DMS53 treated with DMSO at 0.1 percent for 48 hours (cell line): ENCODE measurements at regions not wholly inside any gene's neighbourhood (a gene's known extent, or its start where the extent isn't known, plus 50 kb on each side); places are given as distances from the start of the nearest gene placed in this dataset.

ENCODE experiments used
- DNase-seq: peaks from one replicate; lab custom pipeline; 2025; ENCODE audit not compliant: unreplicated experiment; lab: John Stamatoyannopoulos, UW

DNA sequence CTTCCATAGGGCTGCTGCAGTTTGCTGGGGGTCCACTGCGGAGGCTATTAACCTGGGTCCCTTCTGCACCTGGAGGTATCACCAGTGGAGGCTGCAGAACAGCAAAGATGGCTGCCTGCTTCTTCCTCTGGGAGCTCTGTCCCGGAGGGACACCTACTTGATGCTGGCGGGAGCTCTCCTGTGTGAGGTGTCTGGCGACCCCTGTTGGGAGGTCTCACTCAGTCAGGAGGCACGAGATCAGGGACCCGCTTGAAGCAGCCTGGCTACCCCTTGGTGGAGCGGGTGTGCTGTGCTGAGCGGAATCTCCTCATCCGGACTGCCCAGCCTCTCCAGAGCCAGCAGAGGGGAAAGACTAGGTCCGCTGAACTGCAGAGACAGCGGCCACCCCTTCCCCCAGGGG lies 56.0 kb upstream of the CTXND1 start:
- DNase-seq: no peak

DNA sequence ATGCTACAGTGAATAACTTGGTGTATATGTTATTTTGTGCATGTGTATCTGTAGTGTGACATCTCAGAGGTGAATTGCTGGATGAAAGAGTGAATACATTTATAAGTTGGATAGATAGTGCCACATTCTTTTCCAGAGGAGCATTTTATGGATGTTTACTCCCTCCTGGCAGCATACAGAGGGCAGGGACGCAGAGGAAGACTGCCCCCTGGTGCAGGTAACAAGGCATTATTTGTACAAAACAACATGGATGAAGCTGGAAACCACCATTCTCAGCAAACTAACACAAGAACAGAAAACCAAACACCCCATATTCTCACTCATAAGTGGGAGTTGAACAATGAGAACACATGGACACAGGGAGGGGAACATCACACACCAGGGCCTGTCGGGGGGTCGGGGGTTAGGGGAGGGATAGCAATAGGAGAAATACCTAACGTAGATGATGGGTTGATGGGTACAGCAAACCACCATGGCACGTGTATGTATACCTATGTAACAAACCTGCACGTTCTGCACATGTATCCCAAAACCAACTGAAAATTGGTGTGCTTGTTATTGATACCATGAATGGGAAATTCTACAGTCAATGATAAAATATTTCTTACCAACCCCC lies 57.9 kb upstream of the CTXND1 start:
- DNase-seq: peak; percentile 5

DNA sequence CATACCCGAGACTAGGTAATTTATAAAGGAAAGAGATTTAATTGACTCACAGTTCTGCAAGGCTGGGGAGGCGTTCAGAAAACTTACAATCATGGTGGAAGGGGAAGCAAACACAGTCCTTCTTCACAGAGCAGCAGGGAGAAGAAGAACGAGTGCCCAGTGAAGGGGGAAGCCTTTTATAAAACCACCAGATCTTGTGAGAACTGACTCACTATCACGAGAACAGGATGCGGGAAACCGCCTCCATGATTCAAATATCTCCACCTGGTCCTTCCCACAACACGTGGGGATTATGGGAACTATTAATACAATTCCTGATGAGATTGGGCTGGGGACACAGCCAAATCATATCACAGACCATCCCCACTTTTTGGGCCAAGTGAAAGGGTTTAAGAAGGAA lies 58.8 kb upstream of the CTXND1 start:
- DNase-seq: no peak

DNA sequence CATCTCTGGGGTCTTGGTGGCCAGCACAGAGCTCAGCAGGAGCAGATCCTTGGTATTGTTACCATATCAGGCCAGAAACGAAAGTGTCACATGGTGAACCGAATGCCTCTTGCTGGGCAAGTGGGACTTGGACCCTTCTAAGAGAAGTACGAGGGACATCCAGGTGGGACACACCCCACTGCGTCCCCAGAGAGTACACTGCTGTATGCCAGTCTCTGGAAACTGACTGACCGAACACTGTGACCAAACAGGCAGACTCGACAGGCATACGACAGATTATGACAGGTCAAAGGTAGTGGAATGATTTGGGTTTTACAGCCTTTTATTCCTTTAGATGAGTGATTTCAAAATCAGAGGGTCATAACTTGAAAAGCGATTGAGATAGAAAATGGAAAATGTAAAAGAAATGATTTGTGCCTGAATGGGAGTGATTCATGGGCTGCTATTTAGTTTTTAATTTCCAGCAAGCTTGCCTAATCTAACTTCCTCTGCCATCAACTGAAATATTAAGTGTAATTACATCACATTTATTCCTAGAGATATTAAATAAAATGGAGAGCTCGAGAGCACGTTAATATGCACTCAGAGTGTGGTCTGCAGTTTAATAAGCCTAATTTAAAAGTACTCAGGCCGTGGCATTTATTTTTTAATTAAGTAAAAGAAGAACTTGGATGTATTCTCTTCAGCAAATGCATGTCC lies 63.4 kb upstream of the CTXND1 start:
- no peak for DNase-seq

DNA sequence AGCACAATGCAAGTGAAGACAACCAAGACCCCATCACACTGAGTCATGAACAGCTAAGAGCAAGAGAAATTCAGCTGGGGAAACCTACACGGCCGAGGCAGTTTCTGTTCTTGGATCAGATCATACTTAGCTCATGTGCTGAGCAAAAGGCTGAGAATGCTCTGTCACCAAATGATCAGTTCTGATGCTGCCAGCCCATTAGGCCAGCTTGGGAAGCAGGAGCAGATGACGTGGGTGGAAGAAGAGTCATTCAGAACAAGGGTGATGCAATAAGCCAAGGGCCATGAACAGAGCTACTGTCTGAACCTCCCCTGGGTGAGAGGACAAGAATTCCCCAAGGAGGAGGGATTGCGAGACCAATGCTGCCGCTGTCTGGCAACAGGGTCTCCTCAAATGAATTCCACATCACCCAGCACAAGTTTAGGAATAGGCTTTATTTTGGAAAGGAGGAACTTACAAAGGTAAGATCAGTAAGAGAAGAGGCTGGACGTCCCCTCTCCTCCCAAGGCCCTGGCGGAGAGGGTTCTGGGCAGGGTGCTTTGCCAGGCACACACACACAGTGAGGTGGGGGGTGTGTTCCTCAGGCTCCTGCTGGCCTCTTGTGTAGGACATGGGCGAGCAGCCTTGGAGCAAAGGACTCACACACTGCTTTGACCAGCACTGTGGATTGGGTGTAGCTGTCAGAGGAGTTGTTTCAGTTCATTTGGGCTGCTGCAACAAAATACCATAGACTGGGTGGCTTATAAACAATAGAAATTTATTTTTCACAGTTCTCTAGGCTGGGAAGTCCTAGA lies 65.6 kb upstream of the CTXND1 start:
- DNase-seq: no peak

DNA sequence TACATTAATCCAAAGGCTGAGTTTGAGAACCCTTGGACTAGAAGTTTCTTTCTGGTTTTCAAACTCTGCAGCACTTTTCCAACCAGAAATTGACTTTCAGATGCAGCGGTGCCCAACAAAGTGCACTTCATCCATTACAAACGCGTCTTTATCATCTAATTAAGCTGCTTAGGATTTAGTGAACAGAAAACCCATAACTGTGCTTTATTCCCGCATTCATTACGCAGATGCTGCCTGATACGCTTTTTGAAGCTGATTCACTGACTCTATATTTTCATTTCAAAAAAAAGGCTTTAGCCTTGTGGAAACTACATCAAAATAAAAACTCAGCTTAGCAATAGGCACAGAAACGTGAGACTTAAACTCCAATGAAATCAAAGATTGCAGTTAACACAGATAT lies 69.8 kb upstream of the CTXND1 start:
- no peak for DNase-seq

DNA sequence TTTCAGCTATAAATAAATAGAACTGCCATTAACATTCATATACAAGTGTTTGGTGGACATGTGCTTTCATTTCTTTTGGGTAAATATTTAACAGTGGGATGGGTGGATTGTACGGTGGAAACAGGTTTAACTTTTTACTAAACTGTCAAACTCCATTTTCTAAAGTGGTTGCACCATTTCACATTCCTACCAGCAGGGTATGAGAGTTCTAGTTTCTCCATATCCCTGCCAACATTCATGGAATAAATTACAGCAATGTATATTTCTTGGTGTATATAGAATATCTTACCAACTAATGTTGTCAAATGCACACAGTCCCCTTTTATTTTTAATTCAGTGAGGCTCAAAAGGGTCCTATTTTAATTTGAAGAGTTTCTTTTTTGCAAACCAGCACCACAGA lies 71.3 kb upstream of the CTXND1 start:
- DNase-seq: no peak

DNA sequence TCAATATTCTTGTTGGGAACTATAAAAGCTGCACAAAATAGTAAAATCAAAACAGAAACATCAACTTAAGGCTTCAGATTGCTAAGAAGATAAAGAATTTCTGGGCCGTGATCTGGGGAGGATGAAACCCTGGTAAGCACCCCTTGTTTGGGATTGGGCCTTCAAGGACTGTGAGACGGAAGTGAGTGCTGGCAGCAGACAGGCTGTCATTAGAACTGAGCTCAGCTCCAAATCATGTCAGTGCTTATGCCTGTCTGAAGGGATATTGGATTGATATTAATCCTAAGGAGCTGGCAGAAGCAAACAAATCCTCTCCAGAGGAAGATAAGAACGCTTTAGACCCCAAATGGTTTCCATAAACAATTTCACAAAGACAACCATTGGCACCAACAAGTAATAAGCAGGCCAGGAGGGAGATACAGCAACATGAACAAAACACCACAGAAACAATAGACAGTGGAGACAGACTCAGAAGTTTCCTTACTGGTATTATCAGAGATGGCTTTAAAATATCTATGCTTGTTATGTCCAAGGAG lies 72.6 kb upstream of the CTXND1 start:
- DNase-seq: no peak

DNA sequence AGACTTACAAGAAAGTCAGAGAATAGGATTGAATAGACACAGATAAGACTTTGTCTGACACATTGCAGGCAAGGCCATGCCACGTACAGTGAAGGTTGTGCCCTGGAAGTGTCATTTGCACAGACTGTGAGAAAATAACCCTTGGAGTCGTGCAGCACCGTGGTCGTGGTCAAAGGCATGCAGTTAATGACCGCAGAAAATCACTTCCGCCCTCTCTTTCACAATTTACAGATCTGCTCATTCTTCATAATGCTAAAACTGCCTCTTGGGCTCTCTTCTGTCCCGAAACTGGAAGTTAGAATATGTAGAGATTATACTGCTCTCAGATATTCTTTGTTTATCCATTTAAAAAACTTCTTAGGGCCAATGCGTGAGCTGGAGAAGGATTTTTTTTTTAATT lies 73.2 kb upstream of the CTXND1 start:
- DNase-seq: no peak

DNA sequence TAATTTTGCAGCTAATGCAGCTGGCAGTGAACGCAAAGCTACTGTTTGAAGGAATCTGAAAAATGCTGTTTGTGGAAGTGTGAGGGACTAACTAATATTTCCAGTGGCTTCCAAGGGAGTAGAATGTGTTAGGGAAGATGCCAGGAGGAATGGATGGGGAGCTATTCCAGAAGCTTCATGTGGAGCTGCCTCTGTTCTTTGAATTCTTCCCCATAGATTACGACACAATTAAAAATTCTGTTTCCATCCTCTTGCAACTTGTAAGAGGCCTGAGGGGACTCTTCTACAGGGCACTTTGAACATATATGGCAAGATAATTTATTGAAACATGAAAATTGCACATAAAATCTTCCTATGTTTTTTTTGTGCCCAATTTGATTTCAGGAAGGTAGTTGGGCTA lies 74.3 kb upstream of the CTXND1 start:
- DNase-seq: no peak

DNA sequence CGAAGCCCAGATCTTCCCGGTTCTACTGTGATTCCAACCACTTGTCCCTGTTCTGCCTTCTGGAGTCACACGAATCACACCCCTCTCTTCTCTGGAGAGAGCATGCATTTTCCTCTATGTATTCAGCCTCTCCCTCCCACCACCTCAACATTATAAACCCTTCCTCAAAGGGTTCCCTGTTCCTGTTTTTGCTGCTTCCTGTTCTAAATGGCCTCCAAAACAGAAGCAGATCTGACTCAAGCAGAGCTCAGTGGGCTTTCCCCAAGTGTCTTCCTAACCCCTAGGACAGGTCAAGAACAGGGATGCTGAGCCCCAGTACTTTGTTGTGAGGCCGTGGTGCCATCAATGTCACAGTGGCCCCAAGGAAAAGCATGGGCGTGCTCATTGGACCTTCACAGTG lies 75.7 kb upstream of the ARNT2 start:
- DNase-seq: no peak

DNA sequence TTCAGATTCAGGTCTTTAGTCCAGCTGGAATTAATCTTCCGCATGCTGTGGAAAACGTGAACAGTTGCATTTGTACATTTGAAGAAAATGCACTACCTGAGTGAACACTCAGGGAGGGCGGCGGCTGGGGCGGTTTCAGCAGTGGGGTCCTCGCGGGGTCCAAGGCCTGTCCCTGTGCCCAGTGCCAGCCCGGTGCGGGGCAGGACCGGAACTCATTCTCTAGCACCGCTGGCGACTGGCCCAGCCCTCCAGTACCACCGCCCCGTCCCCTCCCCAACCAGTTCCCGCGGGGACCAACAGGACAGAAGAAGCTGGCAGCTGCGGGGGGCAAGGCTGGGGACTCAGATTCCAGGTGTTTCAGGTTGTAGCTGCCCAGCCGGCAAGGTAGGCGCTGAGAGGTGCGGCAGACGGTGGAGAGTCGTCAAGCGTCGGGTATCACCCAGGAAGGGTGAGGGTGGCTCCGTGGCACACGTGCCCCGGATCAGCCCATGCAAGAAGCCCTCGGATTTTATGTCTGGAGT lies 72.2 kb upstream of the ARNT2 start:
- no peak for DNase-seq

DNA sequence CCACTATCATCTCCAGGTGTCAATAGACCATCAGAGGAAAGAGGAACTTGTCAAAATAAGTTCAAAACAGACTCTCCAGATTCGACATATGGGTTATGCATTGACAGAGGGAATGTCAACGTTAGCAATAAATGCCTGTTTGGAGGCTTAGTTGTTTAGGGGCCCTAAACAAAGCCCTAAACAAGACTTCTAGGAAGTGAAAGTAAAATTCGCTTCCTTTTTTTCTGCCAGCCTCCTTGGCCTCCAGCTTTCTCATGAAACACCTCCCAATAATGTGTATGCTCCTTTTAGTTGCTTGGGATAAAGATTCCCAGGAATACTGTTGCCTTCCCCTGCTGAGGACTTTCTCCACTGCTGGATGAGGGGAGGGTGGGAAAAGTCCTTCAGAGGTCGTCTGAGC lies 70.9 kb upstream of the ARNT2 start:
- no peak for DNase-seq

DNA sequence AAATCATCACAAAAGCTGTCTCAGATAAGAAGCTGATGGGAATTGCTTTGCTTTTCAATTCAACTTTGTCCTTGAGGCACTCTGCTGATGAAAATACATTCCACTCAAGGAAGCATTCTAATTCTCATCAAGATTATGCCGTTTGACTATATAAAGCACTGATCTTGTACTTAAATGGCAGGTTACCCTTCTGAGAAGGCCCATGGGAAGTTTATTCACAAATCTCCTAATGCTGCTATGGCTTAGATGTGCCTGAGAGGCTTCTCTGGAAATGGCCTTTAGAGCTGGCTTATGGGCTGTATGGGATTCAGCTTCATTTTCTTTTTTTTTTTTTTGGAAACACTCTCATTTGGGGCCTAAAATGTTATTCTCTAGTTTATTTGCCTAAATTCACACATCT lies 69.7 kb upstream of the ARNT2 start:
- DNase-seq: no peak

DNA sequence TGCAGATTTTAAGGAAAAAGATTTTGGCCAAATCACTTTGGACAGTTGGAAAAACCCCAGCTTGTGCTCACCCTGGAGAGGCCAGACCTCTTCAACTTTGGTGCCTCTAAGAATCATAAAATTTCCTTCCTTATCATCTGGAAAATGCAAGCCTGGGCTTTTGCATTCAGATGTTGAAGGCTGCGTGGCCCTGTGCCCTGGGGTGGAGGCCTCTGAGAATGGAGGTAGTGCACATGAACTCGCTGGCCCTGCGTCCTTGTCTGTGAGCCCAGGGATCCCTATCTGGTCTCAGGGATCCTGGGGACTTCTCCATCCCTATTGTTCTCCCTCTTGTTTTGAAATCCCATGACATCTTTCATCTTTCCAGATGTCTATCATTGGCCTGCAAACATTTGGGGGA lies 64.6 kb upstream of the ARNT2 start:
- no peak for DNase-seq

DNA sequence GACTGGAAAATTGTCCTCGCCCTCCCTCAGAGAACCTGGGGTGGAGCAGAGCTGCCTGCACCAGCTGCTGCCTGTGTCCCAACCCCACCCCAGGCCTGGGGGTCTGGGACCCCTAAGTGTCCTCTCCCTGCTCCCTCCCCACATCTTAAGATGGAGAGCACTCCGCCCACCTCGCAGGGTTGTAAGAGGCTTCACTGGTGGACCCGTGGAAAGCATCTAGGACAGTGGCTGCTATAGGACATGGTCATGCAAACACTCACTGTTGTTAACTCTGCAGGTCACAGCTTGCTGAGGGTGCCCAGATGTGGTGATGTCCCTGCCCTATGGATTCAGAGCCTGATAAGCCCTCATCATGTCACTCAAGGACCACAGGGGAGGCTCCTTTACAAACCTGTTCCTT lies 62.0 kb upstream of the ARNT2 start:
- no peak for DNase-seq

DNA sequence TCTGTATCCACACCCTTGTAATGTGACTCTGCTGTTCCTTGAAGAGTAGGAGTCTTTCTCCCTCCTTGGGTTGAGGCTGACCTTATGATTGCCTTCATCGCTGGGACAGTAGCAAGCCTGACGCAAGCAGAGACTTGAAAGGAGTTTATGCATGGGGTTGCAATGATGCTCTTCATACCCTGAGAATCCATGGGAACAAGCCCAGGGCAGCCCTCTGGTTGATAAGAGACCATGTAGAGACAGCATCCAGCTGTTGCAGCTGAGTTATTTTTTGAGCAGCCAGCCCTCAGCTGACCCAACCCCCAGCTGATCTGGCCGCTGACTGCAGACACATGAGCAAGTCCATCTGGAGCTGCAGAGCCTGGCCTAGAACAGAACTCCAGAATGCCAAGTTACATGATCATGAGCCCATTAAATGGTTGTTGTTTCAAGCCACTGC lies 60.6 kb upstream of the ARNT2 start:
- DNase-seq: no peak

DNA sequence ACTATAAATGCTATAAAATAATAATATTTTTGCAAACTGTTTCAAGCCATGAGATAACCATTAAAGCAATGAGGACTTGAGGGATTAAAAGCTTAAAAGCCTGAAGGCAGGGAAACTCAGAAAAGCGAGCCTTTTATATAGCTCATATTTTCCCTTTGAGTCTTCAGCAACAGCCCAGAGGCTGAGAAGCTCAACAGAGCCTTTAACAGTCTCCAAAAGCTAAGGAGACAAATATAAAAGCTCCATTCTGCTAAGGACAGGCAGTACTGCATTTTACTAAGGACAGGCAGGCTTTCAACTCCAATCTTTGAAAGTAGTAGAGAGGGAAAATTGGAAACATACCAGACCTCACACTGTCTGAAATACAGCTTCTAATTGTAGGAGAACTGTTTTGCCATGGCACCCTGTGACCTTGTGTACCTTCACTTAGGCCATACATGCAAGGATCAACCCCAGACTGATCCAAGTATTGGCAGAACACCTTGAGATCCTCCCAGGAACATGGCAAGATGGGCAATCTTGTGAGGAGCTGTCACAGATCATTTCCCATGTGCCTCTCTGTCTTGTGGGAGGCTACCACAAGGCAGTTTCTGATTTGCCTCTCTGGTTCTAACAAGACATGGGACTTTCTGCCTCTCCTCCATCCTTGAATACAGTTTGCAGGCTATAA lies 53.1 kb upstream of the ARNT2 start:
- DNase-seq: no peak
